ENCODE measurements at regions not wholly inside any gene's neighbourhood (a gene's known extent, or its start where the extent isn't known, plus 50 kb on each side); places are given as distances from the start of the nearest gene placed in this dataset.
"Not testable (repeated sequence)": the region's sequence is repeated elsewhere in the genome, so short reads cannot be mapped to it uniquely, and the experiment has no call there.

GRCh38 chr5:82952326-82952725 is 124.9 kb downstream of the TMEM167A start:
- no peak for TF ChIP-seq TFCP2L1 (CRISPR knock-in tag; IDR thresholded peaks at IDR 0.05)
- ChIA-PET POLR2A (no interaction called here), CTCF (no interaction called here)
- 89% methylated on average over 1 of the region's 1 CpG for WGBS (ENCODE audit: missing lambda C conversion rate)
- Histone ChIP-seq H3K4me3 (no peak overlapping the region), H3K4me2 (no peak overlapping the region), H3K27ac (no peak overlapping the region), H3K9me3 (0 out of 3 replicates have a peak, but pooled peaks cover 6% of the 10 kb centered on the region), H3K4me1 (no peaks in the 10 kb centered on the region)
- FAIRE-seq (no peak), ATAC-seq (peak in 1 of 2 experiments; percentile 62; a peak in 2 of 6 replicates), DNase-seq (ENCODE audit: low read depth in 1 of 2, low spot score in 1 of 2) (no peak)

GRCh38 chr5:82944267-82944666 is 132.9 kb downstream of the TMEM167A start:
- H3K4me1 ChIP-seq; H3K4me2 ChIP-seq; ATAC-seq; H3K4me3 ChIP-seq; POLR2A ChIA-PET; DNase-seq (ENCODE audit: low read depth in 1 of 2, low spot score in 1 of 2); H3K27ac ChIP-seq; H3K9me3 ChIP-seq; FAIRE-seq: not testable (repeated sequence)
- CTCF ChIA-PET: interaction anchor here (1.1 kb wide), 1 partner anchor 26 kb away, joined by 3 read pairs; no protein-coding TSS in a partner anchor
- WGBS (ENCODE audit: missing lambda C conversion rate): 55% methylated on average over 3 of the region's 8 CpGs

DNA sequence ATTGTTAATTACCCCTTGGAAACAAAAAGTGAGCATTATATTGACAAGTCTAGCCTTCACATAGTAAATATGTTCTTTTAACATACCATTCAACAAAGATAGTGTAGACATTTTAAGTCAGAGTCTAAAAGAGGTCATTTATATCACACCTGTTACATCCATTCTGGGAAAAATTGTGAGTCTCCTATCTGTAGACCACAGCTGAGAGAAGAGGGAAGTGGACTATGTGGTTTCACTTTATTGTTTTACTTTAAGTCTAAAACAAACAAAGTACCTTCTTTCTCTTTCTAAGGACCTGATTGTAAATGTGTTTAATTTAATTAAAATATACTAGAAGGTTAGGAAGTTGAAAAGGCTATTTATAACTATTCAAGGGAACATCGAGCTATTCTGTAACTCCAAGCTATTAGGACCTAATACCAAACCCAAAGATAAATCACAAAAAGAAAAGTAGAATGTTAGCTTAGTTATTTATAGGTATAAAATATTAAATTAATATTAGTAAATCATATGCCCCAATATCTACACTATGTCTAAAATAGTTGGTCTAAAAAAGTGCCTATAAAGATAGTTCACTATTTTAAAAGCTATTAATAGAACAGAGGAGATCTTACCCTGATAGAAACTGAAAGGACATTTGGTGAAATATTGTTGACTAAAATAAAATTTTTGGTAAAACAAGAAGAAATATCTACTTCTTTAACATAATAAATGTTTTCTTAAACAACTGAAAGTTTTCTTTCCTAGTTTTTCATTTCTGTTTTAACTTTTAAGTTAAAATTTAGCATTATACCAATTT is 134.9 kb downstream of the TMEM167A start:
- no peaks in the 10 kb centered on the region for H3K9me3 ChIP-seq
- ChIA-PET CTCF (no interaction called here), POLR2A (no interaction called here)
- ATAC-seq (no peak), FAIRE-seq (no peak), DNase-seq (ENCODE audit: low read depth in 1 of 2, low spot score in 1 of 2) (no peak)
- no peak overlapping the region for H3K4me3 ChIP-seq
- H3K4me2 ChIP-seq: no peak overlapping the region
- TF ChIP-seq KDM5A (IDR thresholded peaks at IDR 0.05) (no peak), BCL3 (IDR thresholded peaks at IDR 0.05) (no peak), MAZ (IDR thresholded peaks at IDR 0.05; ENCODE audit: borderline replicate concordance, low read depth, low read length) (no peak), RARB (CRISPR knock-in tag; IDR thresholded peaks at IDR 0.05) (no peak), BHLHE40 (IDR thresholded peaks at IDR 0.05; ENCODE audit: low read depth, low read length) (no peak), CBX2 (IDR thresholded peaks at IDR 0.05; ENCODE audit: borderline replicate concordance, low read depth) (no peak), PHF8 (IDR thresholded peaks at IDR 0.05; ENCODE audit: borderline replicate concordance, low read depth) (no peak), JUN (IDR thresholded peaks at IDR 0.05) (no peak), ZSCAN20 (CRISPR knock-in tag; IDR thresholded peaks at IDR 0.05) (no peak), CHD2 (IDR thresholded peaks at IDR 0.05; ENCODE audit: low read length, partially characterized antibody) (no peak), EP300 (IDR thresholded peaks at IDR 0.05) (no peak), RCOR1 (IDR thresholded peaks at IDR 0.05; ENCODE audit: low read depth, low read length) (no peak), NPAS2 (CRISPR knock-in tag; IDR thresholded peaks at IDR 0.05; ENCODE audit: borderline replicate concordance) (no peak), RFX5 (IDR thresholded peaks at IDR 0.05) (no peak), SREBF2 (IDR thresholded peaks at IDR 0.05) (no peak), EHMT2 (IDR thresholded peaks at IDR 0.05; ENCODE audit: low read depth) (no peak), ZC3H11A (IDR thresholded peaks at IDR 0.05) (no peak), RNF2 (IDR thresholded peaks at IDR 0.05; ENCODE audit: borderline replicate concordance, low read depth) (no peak)
- TF ChIP-seq, protein P1, sequence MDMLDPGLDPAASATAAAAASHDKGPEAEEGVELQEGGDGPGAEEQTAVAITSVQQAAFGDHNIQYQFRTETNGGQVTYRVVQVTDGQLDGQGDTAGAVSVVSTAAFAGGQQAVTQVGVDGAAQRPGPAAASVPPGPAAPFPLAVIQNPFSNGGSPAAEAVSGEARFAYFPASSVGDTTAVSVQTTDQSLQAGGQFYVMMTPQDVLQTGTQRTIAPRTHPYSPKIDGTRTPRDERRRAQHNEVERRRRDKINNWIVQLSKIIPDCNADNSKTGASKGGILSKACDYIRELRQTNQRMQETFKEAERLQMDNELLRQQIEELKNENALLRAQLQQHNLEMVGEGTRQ (IDR thresholded peaks at IDR 0.05): no peak
- no peak overlapping the region for H3K27ac ChIP-seq
- H3K4me1 ChIP-seq: no peaks in the 10 kb centered on the region
- WGBS (ENCODE audit: missing lambda C conversion rate): 7% methylated on average over 1 of the region's 1 CpG
